ENCODE measurements at regions not wholly inside any gene's neighbourhood (a gene's known extent, or its start where the extent isn't known, plus 50 kb on each side); places are given as distances from the start of the nearest gene placed in this dataset.

DNA sequence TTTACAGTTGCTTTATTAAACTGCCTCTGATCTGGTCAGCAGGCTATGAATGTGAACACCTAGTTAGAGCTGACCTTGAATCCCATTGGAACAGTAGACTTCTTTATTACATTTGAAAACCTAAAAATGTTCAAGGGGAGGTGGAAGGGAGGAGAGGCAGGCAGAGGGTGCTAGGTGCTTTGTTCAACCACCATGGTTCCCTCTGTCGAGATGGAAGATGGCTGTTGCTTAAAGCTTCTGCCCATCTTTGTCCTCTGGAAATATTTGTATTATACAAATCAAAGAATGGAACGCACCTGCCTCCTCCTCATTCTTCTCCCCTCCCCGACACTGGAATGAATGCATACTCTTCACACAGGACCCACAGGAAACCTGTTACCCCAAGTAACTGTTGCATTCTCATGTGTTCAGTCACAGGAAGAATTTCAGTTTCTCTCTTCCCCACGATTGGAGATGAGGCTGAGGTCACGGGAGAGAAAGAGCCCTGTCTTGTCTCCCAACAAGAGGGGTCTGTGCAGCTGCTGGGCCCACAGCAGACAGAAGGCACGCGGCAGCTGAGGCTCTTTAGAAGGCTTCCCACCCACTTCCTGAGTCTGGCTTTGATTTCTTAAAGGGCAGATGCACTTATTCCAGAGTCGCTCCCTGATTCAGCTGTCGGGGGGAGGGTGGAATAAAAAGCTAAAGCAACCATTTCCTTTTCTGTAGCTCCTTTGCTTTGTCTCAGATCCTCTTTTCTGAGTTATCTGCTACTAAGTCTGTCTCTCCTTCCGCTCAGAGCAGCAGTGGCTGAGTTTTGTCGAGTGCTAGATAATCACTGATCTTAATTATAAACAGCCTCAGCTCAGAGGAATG is 217.9 kb upstream of the BTG1 start:
- DNase-seq (ENCODE audit: low read depth in 2 of 2) = no peak

- no peak for DNase-seq (ENCODE audit: low read depth in 2 of 2)
Observed at GRCh38 chr12:92362785-92363184, 217.1 kb upstream of the BTG1 start.

DNA sequence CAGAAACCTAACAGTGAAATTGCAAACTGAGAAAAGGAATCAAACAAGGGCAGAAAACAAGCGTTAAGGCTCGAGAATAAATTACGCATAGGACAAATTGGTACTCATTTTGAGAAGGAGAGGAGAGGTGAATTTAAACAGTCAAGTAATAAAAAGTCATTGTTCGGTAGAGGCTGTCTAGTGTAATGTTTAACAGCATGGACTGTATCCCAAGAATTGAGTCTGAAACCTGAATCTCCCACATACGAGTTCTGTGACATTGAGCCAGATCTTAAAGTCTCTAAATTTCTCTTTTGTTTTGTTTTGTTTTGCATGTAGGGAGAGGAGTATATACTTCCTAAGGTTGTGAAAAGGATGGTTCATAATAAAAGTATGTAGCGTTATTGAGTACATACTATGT is 216.5 kb upstream of the BTG1 start:
- DNase-seq (ENCODE audit: low read depth in 2 of 2) = no peak

- DNase-seq (ENCODE audit: low read depth in 2 of 2) = no peak
Observed at GRCh38 chr12:92360543-92360942, 214.9 kb upstream of the BTG1 start.

DNA sequence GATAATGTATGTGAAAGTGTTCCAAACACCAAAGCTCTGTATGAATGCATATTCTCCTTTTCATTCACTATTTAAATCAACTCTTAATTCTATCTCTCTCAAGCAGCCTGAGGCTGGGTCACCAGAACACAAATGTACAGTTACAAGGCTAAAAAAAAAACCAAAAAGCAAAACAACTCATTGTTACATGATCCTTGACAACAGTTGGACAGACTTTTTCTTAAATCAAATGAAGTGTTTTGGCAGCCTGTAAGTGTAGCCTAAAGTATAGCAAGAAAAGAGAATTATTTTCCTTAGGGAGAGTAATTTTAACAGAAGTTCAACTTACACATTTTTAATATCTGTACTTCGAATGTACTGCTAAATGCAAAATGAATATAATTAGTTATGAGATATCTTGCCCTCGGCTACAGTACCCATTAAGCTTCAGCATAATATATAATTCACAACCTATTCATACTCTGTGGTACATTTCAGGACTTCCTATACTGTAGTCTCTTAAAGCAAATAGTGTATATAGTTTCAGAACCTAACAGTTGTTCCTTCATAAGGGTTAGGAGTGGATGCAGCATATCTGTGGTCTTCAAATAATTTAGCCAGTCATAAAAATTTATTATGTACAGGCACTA is 214.0 kb upstream of the BTG1 start:
- no peak for DNase-seq (ENCODE audit: low read depth in 2 of 2)

GRCh38 chr12:92357584-92358261 is 212.1 kb upstream of the BTG1 start:
- DNase-seq (ENCODE audit: low read depth in 2 of 2) = no peak

DNA sequence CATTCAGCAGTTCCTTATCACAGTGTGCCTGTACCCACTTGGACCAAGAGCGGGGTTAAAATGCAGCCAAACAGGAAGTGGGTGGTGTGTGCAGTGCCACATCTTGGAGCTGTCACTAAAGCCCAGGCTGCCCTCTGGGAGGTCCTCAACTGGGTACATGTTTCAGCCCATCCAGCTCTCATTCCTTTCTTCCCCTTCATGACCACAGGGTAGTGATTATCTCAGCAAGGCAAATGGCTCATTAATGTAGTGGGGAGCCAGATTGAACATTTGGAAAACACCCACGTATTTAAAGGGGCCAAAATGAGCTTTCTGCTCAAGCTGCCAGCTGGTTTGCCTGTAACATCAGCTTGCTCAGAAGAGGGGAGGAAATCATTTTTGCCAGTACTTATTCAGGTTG is 210.8 kb upstream of the BTG1 start:
- no peak for DNase-seq (ENCODE audit: low read depth in 2 of 2)

DNA sequence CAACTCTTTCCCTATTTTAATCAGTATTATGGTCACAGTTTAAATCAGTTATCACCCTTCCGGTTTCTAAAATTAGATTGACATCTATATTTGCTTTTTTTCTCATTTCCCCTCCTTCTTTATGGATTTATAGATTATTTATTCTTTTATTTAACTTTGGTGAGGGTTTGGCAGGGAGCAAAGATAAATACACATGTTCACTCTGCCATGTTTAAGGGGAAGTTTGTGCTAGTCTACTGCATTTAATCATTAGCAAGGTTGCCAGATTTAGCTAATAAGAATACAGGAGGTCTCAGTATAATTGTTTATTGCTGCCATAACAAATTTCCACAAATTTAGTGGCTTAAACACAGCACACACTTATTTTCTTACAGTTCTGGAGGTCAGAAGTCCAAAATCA is 204.0 kb upstream of the BTG1 start:
- DNase-seq (ENCODE audit: low read depth in 2 of 2) = no peak

- DNase-seq (ENCODE audit: low read depth in 2 of 2) = no peak
Observed at GRCh38 chr12:92342574-92342973, 196.9 kb upstream of the BTG1 start.

- no peak for DNase-seq (ENCODE audit: low read depth in 2 of 2)
Observed at GRCh38 chr12:92341065-92341668, 195.5 kb upstream of the BTG1 start.

DNA sequence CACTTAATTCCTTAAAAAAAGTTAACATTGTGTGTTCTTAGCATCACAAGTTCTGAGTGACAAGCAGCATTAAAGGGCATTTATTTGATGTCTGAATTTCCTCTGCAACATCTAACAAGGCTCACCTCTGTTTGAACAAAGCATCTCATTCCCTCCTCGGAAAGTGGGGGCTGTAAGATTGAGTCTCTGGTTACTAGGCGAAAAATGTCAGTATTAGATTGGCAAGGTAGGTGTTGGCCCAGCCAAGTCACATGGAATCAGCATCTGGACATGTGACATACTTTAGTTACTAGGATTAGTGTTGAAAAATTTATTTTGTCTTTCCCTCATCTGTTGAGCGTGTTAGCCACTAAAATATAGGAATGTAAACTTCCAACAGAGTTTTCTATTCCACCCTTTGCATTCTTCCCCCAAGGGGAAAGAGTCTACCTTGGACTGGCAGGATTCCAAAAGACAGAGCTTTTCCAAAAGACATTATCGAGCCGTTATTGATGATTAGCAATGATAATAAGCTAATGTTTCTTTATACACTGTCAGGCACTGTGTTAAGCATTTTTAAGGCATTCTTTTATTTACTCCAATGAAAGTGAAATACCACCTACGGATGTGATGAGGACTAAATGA is 194.9 kb upstream of the BTG1 start:
- DNase-seq (ENCODE audit: low read depth in 2 of 2) = no peak

DNA sequence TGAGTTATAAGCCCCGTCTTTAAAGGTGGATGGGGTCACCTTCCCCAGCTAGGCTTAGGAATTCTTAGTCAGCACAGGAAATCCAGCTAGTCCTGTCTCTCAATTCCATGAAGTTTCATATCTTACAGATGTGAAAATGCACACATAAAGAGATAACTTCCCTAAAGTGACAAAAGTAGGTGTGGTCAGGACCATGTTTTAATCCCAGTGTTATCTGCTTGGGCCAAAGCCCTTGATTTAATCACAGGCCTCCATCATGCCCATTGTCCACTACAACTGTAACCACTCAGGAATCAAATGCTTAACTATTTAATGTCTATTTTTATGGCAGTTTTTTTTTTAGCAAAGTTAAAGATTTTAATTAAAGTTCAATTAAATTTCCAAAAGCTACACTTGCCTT is 194.4 kb upstream of the BTG1 start:
- no peak for DNase-seq (ENCODE audit: low read depth in 2 of 2)

DNA sequence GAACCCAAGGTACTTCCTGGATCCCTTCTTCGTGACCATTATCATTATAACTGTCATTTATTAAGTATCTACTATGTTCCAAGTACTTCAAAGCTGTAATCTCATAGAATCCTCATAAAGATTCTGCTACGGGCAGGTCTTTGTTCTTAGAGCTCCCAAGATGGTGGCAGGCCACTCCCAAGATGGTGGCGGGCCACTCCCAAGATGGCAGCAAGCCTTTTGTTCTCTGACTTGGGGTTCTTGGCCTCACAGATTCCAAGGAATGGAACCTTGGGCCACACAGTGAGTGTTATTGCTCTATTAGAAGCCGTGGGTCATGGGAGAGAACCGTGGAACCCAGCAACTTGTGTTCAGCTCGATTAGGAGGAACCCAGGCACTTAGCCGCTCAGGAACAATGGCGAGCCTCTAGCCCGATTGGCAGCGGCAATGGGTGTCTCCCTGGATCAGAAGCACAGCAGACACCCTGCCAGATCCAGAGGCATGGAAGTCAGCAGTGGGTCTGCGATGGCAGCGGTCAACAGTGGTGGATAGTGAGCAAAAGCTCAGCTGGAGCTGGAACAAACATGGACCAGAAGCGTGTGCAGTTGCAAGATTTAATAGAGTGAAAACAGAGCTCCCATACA is 193.7 kb upstream of the BTG1 start:
- DNase-seq (ENCODE audit: low read depth in 2 of 2) = no peak

DNA sequence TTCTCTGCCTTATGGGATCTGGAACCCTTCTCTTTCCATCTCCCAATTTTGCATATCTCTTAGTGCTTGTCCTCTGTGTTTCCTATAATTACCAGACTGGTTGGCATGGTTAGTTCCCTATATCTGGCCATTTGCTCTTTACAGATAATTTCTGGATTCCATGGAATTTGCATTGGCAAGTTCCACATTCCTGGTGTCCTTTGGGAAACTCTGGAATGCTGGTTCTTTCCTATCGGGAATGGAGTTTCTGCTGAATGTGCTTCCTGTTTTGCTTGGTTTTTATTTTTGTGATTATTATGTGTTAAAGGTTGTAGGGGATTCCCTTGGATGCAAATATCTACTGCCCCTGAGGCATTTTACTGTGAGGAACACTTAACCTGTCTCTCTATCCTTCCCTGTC is 193.0 kb upstream of the BTG1 start:
- DNase-seq (ENCODE audit: low read depth in 2 of 2) = peak; percentile 65 to 82

DNA sequence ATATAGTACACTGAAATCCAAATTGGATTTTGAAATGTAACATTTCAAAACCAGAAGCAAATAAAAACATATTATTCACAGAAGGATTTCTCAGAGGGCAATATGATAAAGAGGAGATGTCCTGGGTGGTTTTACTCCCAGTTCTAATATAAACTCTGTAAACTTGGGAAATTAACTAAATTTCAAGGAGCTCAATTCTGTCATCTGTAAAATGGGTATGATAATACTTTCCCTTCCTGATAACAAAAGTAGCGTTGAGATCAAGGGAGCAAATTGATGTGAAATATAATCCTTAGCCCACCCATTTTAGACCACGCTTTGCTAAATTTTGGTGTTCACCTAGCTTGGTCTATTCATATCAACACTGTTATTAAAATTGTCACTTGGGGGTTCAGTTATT is 192.5 kb upstream of the BTG1 start:
- DNase-seq (ENCODE audit: low read depth in 2 of 2) = no peak

GRCh38 chr12:92337128-92337527 is 191.5 kb upstream of the BTG1 start:
- no peak for DNase-seq (ENCODE audit: low read depth in 2 of 2)

GRCh38 chr12:92336641-92337040 is 191.0 kb upstream of the BTG1 start:
- DNase-seq (ENCODE audit: low read depth in 2 of 2) = no peak

DNA sequence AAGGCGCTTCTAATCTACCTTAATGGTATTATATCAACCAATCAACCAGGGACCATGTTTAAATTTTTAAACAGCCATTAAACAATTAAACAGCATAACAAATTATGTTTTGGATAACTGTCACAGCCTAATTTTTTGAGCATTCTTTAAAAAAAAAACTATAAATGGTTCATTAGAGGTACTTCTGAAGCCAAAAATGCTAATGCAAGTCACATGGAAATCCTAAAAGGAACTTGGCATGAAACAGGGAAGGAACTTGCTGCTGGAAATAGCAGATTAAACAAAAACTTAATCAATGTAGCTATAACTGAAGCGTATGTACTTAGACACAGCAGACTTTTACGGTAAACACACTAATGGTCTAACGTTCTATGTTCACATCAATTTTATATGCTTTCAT is 190.2 kb upstream of the BTG1 start:
- DNase-seq (ENCODE audit: low read depth in 2 of 2) = no peak

DNA sequence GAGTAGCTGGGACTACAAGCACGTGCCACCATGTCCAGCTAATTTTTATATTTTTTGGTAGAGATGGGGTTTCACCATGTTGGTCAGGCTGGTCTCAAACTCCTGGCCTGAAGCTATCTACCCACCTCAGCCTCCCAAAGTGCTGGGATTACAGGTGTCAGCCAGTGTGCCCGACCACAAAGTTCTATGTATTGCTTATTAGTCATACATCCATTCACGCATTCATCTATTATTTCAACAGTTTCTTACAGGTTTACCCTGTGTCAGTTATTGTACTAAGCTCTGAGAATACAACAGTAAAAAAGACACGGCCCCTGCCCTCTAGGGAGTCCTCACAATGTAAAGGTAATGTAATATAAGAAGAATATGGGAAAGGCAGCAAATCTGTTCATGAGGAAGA is 188.9 kb upstream of the BTG1 start:
- no peak for DNase-seq (ENCODE audit: low read depth in 2 of 2)

- no peak for DNase-seq (ENCODE audit: low read depth in 2 of 2)
Observed at GRCh38 chr12:92332552-92332951, 186.9 kb upstream of the BTG1 start.

DNA sequence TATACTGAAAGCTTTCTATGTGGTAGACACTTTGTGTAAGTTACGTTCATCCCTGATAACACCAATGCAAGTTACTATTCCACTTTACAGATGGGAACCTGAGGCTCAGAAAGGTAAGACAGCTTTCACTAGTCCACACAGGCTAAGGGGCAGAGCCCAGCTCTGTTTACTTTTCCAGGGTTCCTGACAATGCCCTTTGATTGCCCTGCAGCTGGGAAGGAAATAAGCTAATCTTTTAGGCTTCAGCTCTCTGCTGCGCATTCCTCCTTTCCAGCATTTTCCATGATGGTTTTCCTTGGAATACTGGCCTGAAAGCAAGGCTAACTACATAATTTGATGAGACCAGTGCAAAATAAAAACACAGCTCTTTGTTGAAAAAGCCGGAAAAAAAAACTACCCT is 185.7 kb upstream of the BTG1 start:
- peak; percentile 15 to 92 for DNase-seq (ENCODE audit: low read depth in 2 of 2)
